22Rv1 (cell line): ENCODE measurements at regions not wholly inside any gene's neighbourhood (a gene's known extent, or its start where the extent isn't known, plus 50 kb on each side); places are given as distances from the start of the nearest gene placed in this dataset.

ENCODE experiments used
- ZFX ChIP-seq: fragments of 450-650 bp; IDR thresholded peaks from 2 replicates; pipeline ENCODE4 v1.6.1; 2017; ENCODE audit warnings: antibody characterized with exemption, borderline replicate concordance
- TF ChIP-seq, protein P1 (sequence below): fragments of 450-650 bp; IDR thresholded peaks from 2 replicates; pipeline ENCODE4 v1.5.1; 2017; ENCODE audit warnings: mild to moderate bottlenecking

DNA sequence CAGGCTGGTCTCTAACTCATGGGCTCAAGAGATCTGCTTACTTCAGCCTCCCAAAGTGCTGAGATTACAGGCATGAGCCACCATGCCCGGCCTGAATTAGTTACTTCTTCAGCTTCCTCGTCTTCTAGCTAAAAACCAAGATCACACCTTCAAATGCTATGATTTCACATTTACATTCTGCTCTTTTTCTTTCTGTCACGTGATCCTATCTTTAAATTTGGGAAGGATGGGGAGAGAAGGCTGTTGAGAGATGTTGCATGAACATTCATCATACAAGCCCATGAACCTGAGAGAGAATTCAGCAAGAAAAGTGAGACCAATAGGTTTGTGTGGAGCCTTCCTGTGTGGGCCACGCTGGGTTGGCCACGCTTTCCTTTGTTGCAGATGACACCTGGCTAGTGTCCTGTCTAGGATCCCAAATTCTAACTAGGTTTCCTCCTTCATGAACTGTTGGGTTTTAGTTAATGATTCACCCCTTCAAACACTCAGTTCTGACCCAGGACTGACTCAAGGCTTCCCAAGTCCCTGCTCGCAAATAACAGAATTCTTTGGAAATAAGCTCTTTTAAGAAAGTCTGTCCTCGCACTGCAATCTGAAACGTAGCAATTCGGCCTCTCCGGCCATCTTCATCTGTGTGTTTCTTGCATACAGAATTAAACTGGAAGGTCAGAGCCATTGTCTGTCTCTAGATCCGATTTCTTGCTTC lies 57.3 kb upstream of the CREB1 start:
- TF ChIP-seq, protein P1, sequence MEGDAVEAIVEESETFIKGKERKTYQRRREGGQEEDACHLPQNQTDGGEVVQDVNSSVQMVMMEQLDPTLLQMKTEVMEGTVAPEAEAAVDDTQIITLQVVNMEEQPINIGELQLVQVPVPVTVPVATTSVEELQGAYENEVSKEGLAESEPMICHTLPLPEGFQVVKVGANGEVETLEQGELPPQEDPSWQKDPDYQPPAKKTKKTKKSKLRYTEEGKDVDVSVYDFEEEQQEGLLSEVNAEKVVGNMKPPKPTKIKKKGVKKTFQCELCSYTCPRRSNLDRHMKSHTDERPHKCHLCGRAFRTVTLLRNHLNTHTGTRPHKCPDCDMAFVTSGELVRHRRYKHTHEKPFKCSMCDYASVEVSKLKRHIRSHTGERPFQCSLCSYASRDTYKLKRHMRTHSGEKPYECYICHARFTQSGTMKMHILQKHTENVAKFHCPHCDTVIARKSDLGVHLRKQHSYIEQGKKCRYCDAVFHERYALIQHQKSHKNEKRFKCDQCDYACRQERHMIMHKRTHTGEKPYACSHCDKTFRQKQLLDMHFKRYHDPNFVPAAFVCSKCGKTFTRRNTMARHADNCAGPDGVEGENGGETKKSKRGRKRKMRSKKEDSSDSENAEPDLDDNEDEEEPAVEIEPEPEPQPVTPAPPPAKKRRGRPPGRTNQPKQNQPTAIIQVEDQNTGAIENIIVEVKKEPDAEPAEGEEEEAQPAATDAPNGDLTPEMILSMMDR, result no peak
- no peak for TF ChIP-seq ZFX
